AG04449 (cell line): ENCODE measurements at regions not wholly inside any gene's neighbourhood (a gene's known extent, or its start where the extent isn't known, plus 50 kb on each side); places are given as distances from the start of the nearest gene placed in this dataset.

Experiments
- CTCF ChIA-PET: fragments of 350-600 bp; formaldehyde crosslinking; extraction: SDS; loops from one replicate; lab custom pipeline; 2021; ENCODE audit warnings: antibody characterized with exemption; lab: Yijun Ruan, JAX
- POLR2A ChIA-PET: fragments of 400-600, 350-600 bp; formaldehyde crosslinking; extraction: SDS; loops from one replicate; lab custom pipeline; 2020; ENCODE audit warnings: antibody characterized with exemption, inconsistent platforms; lab: Yijun Ruan, JAX
- DNase-seq: peaks from one replicate; pipeline ENCODE4 v3.0.0-alpha.2; 2010; ENCODE audit warnings: low read depth, low spot score
- H3K4me3 ChIP-seq: 2 replicates; pipeline ENCODE4 v1.5.1; 2011; ENCODE audit warnings: low read depth, mild to moderate bottlenecking, control low read depth, low read length
- CTCF ChIP-seq: IDR thresholded peaks from one replicate; pipeline ENCODE4 v1.5.1; 2011; ENCODE audit warnings: mild to moderate bottlenecking, moderate library complexity, low read length, control low read depth, inconsistent platforms; ENCODE audit not compliant: insufficient read depth; ENCODE audit errors: missing control alignments

GRCh38 chr5:63837437-63837836 lies 124.8 kb downstream of the HTR1A start:
- CTCF ChIA-PET, result no interaction called here
- TF ChIP-seq CTCF, result no peak
- DNase-seq, result no peak
- POLR2A ChIA-PET, result no interaction called here
- H3K4me3 ChIP-seq, result no peak overlapping the region

- ChIA-PET CTCF (no interaction called here), POLR2A (no interaction called here)
- DNase-seq, result no peak
- TF ChIP-seq CTCF, result no peak
- no peak overlapping the region for H3K4me3 ChIP-seq
Measured at GRCh38 chr5:63831381-63831780, 130.9 kb downstream of the HTR1A start.

- TF ChIP-seq CTCF, result no peak
- H3K4me3 ChIP-seq, result no peak overlapping the region
- ChIA-PET POLR2A (no interaction called here), CTCF (no interaction called here)
- DNase-seq, result no peak
Measured at GRCh38 chr5:63825984-63826383, 136.3 kb downstream of the HTR1A start.

GRCh38 chr5:63823583-63823982 lies 138.7 kb downstream of the HTR1A start:
- DNase-seq, result no peak
- no peak for TF ChIP-seq CTCF
- ChIA-PET CTCF (no interaction called here), POLR2A (no interaction called here)
- H3K4me3 ChIP-seq, result no peak overlapping the region

- POLR2A ChIA-PET, result no interaction called here
- no peak for TF ChIP-seq CTCF
- no peak for DNase-seq
- no peak overlapping the region for H3K4me3 ChIP-seq
- CTCF ChIA-PET, result no interaction called here
Measured at GRCh38 chr5:63822614-63823013, 139.6 kb downstream of the HTR1A start.

- no peak overlapping the region for H3K4me3 ChIP-seq
- ChIA-PET POLR2A (no interaction called here), CTCF (no interaction called here)
- DNase-seq, result no peak
- TF ChIP-seq CTCF, result no peak
Measured at GRCh38 chr5:63820577-63820976, 141.7 kb downstream of the HTR1A start.
